Stromal cell of bone marrow (primary cell): ENCODE measurements at regions not wholly inside any gene's neighbourhood (a gene's known extent, or its start where the extent isn't known, plus 50 kb on each side); places are given as distances from the start of the nearest gene placed in this dataset.
"Not testable (repeated sequence)": the region's sequence is repeated elsewhere in the genome, so short reads cannot be mapped to it uniquely, and the experiment has no call there.

Source experiments
- DNase-seq: peaks from one replicate; pipeline ENCODE4 v3.0.0-alpha.2; 2012; ENCODE audit warnings: low read depth

GRCh38 chr7:48992816-48993215 is 68.5 kb downstream of the CDC14C start:
- DNase-seq, result no peak

- DNase-seq, result no peak
Observed at GRCh38 chr7:49001610-49002033, 77.3 kb downstream of the CDC14C start.

GRCh38 chr7:49010717-49011116 is 86.4 kb downstream of the CDC14C start:
- DNase-seq, result no peak

GRCh38 chr7:49014870-49015269 is 90.5 kb downstream of the CDC14C start:
- no peak for DNase-seq

GRCh38 chr7:49020145-49020544 is 95.8 kb downstream of the CDC14C start:
- no peak for DNase-seq

GRCh38 chr7:49022448-49022847 is 98.1 kb downstream of the CDC14C start:
- DNase-seq, result no peak

- DNase-seq, result no peak
Observed at GRCh38 chr7:49023345-49024328, 99.3 kb downstream of the CDC14C start.

GRCh38 chr7:49030221-49030620 is 105.9 kb downstream of the CDC14C start:
- no peak for DNase-seq

GRCh38 chr7:49033140-49033539 is 108.8 kb downstream of the CDC14C start:
- not testable (repeated sequence) for DNase-seq

GRCh38 chr7:49037346-49038210 is 113.2 kb downstream of the CDC14C start:
- DNase-seq, result no peak

GRCh38 chr7:49038821-49039358 is 114.5 kb downstream of the CDC14C start:
- DNase-seq, result no peak

- no peak for DNase-seq
Observed at GRCh38 chr7:49060743-49061142, 136.4 kb downstream of the CDC14C start.

GRCh38 chr7:49074538-49074937 is 150.2 kb downstream of the CDC14C start:
- no peak for DNase-seq

- no peak for DNase-seq
Observed at GRCh38 chr7:49080896-49081475, 156.6 kb downstream of the CDC14C start.

GRCh38 chr7:49088017-49088416 is 163.7 kb downstream of the CDC14C start:
- no peak for DNase-seq

- no peak for DNase-seq
Observed at GRCh38 chr7:49089717-49090116, 165.4 kb downstream of the CDC14C start.

GRCh38 chr7:49091089-49091488 is 166.7 kb downstream of the CDC14C start:
- DNase-seq, result no peak

- DNase-seq, result no peak
Observed at GRCh38 chr7:49091519-49091918, 167.2 kb downstream of the CDC14C start.

GRCh38 chr7:49093218-49093617 is 168.9 kb downstream of the CDC14C start:
- DNase-seq, result no peak

- DNase-seq, result no peak
Observed at GRCh38 chr7:49094866-49095265, 170.5 kb downstream of the CDC14C start.

GRCh38 chr7:49099587-49100326 is 175.4 kb downstream of the CDC14C start:
- DNase-seq, result no peak
